Stimulated activated naive CD8-positive, alpha-beta T cell treated with anti-CD3 and anti-CD28 coated beads, Interleukin-15, amount 100 ng/mL, for 72 hours (primary cell): ENCODE measurements at regions not wholly inside any gene's neighbourhood (a gene's known extent, or its start where the extent isn't known, plus 50 kb on each side); places are given as distances from the start of the nearest gene placed in this dataset.

ENCODE experiments used
- ATAC-seq: fragments of 150-1000 bp; cut with Tn5 transposase; 2 replicates; pipeline ENCODE4 v1.10.0; 2021; ENCODE audit warnings: mild to moderate bottlenecking, moderate library complexity
- DNase-seq, 2 donors: peaks; one replicate each; pipeline ENCODE4 v3.0.0; 2021 to 2022
- H3K27ac Mint-ChIP-seq, 2 donors: one replicate each; pipeline ENCODE4 v1.8.0; 2022; ENCODE audit warnings: mild to moderate bottlenecking in 2 of 2, mixed read lengths in 2 of 2, moderate library complexity in 2 of 2
- H3K27me3 Mint-ChIP-seq: one replicate; pipeline ENCODE4 v1.8.0; 2022; ENCODE audit warnings: mixed read lengths
- H3K4me1 Mint-ChIP-seq: one replicate; pipeline ENCODE4 v1.8.0; 2022; ENCODE audit warnings: mild to moderate bottlenecking, mixed read lengths
- H3K4me3 Mint-ChIP-seq, 2 donors: one replicate each; pipeline ENCODE4 v1.8.0; 2022; ENCODE audit warnings: mild to moderate bottlenecking in 2 of 2, mixed read lengths in 2 of 2, moderate library complexity in 1 of 2
- H3K9me3 Mint-ChIP-seq, 2 donors: one replicate each; pipeline ENCODE4 v1.8.0; 2022; ENCODE audit warnings: mixed read lengths in 2 of 2

DNA sequence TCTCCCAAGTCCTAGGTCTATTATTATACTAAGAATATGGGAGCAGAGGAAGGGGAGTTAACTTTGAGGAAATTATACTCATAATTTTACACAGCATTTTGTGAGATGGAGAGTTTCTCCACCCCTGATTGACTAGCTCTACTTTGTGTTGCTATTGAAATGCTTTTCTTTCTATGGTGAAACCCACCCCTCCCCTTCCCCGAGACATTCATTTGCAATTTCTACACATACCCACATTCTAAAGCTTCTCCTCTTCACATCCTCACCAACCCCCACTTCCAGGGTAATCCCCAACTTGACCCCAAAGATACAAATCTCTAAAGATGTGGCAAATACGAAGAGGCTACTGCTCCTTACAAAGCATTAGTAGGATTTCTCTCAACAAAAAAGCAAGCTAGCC lies 992.2 kb downstream of the BCL11A start:
- Mint-ChIP-seq H3K4me3 (no peak overlapping the region), H3K27ac (no peak overlapping the region), H3K4me1 (no peaks in the 10 kb centered on the region), H3K9me3 (no peaks in the 10 kb centered on the region), H3K27me3 (no peaks in the 10 kb centered on the region)
- ATAC-seq (no peak), DNase-seq (no peak)

GRCh38 chr2:59560769-59561168 lies 992.7 kb downstream of the BCL11A start:
- no peaks in the 10 kb centered on the region for H3K9me3 Mint-ChIP-seq
- no peak overlapping the region for H3K4me3 Mint-ChIP-seq
- no peaks in the 10 kb centered on the region for H3K27me3 Mint-ChIP-seq
- ATAC-seq (no peak), DNase-seq (no peak)
- no peaks in the 10 kb centered on the region for H3K4me1 Mint-ChIP-seq
- H3K27ac Mint-ChIP-seq = no peak overlapping the region

GRCh38 chr2:59540864-59541263 lies 1012.6 kb downstream of the BCL11A start:
- Mint-ChIP-seq H3K4me3 (no peak overlapping the region), H3K27ac (no peak overlapping the region), H3K27me3 (no peaks in the 10 kb centered on the region), H3K9me3 (no peaks in the 10 kb centered on the region), H3K4me1 (no peaks in the 10 kb centered on the region)
- ATAC-seq = no peak
- DNase-seq = no peak

DNA sequence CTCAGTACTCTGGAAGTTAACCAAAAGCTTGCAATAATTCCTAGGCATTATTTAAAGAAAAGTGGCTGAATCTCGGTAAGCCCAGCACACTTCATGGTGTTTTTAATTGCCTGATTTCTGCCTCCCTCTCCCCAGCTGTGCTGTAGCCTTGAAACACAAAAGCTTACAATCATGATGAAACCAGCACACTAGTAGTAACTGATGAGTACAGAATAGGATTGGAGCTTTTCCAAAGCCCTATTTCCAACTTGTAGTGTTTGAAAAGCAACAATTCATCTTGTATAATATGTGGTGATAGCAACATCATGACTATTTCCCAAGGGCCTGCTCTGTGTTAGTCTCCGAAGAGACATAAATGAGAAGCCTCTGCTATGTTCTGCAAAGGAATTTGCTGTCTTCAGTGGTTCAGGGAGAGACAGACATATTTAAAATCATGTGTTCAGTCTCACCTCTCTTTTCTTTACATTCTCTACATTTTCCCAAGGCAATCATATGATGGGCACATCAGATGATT lies 1015.0 kb downstream of the BCL11A start:
- H3K9me3 Mint-ChIP-seq = no peaks in the 10 kb centered on the region
- no peak overlapping the region for H3K27ac Mint-ChIP-seq
- DNase-seq (no peak), ATAC-seq (no peak)
- no peaks in the 10 kb centered on the region for H3K4me1 Mint-ChIP-seq
- no peaks in the 10 kb centered on the region for H3K27me3 Mint-ChIP-seq
- H3K4me3 Mint-ChIP-seq = no peak overlapping the region

DNA sequence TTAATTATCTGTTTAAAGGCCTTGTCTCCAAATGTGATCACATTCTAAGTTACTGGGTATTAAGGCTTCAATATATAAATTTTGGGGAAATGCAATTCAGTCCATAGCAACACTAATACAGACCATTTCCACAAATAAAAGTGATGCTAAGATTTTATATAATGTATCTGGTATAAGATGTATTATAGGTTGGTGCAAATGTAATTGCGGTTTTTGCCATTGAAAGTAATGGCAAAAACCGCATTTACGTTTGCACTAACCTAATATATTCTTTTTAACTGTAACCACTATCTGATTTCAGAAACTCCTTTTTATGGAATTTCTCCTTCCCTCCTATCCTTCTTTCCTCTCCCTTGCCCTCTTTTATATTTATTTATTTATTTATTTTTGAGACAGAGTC lies 1020.6 kb downstream of the BCL11A start:
- Mint-ChIP-seq H3K27ac (no peak overlapping the region), H3K4me1 (no peaks in the 10 kb centered on the region), H3K9me3 (peaks cover under 1 to 10% of the 10 kb centered on the region in 2 donors), H3K4me3 (no peak overlapping the region), H3K27me3 (no peaks in the 10 kb centered on the region)
- ATAC-seq = no peak
- DNase-seq = no peak

- Mint-ChIP-seq H3K27ac (no peak overlapping the region), H3K4me1 (no peaks in the 10 kb centered on the region), H3K4me3 (no peak overlapping the region), H3K27me3 (no peaks in the 10 kb centered on the region), H3K9me3 (peaks cover 12 to 23% of the 10 kb centered on the region in 2 donors)
- ATAC-seq (no peak), DNase-seq (no peak)
Measured at GRCh38 chr2:59530258-59530657, 1023.2 kb downstream of the BCL11A start.

GRCh38 chr2:59529726-59530125 lies 1023.7 kb downstream of the BCL11A start:
- Mint-ChIP-seq H3K27me3 (no peaks in the 10 kb centered on the region), H3K9me3 (peaks cover 12 to 23% of the 10 kb centered on the region in 2 donors), H3K4me3 (no peak overlapping the region), H3K27ac (no peak overlapping the region), H3K4me1 (no peaks in the 10 kb centered on the region)
- no peak for DNase-seq
- no peak for ATAC-seq

- no peak overlapping the region for H3K27ac Mint-ChIP-seq
- H3K9me3 Mint-ChIP-seq = peaks cover 12 to 23% of the 10 kb centered on the region in 2 donors
- ATAC-seq (no peak), DNase-seq (no peak)
- H3K4me3 Mint-ChIP-seq = no peak overlapping the region
- no peaks in the 10 kb centered on the region for H3K27me3 Mint-ChIP-seq
- H3K4me1 Mint-ChIP-seq = no peaks in the 10 kb centered on the region
Measured at GRCh38 chr2:59528525-59528924, 1024.9 kb downstream of the BCL11A start.

GRCh38 chr2:59502981-59503380 lies 1050.5 kb downstream of the BCL11A start:
- Mint-ChIP-seq H3K27me3 (no peaks in the 10 kb centered on the region), H3K27ac (no peak overlapping the region), H3K4me3 (no peak overlapping the region), H3K4me1 (no peaks in the 10 kb centered on the region), H3K9me3 (peaks cover 0 to 3% of the 10 kb centered on the region in 2 donors)
- ATAC-seq = no peak
- DNase-seq = no peak

DNA sequence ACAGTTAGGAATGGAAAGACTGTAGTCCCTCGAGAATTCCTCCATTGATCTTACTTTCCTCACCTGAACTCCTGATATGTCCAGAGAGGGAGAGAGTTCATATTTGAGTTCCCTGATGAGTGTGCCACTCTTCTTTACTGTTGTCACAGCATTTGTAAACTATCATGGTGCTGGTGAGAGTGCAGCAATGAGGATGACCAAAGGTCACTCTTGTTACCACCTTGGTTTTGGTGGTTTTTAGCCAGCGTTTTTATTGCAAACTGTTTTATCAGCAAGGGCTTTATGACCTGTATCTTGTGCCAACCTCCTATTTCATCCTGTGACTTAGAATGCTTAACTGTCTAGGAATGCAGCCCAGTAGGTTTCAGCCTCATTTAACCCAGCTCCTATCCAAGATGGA lies 1062.5 kb downstream of the BCL11A start:
- DNase-seq (no peak), ATAC-seq (no peak)
- Mint-ChIP-seq H3K27me3 (no peaks in the 10 kb centered on the region), H3K4me1 (no peaks in the 10 kb centered on the region), H3K27ac (no peak overlapping the region), H3K9me3 (peaks cover 7 to 16% of the 10 kb centered on the region in 2 donors), H3K4me3 (no peak overlapping the region)

GRCh38 chr2:59490192-59490591 lies 1063.3 kb downstream of the BCL11A start:
- H3K27me3 Mint-ChIP-seq = no peaks in the 10 kb centered on the region
- H3K27ac Mint-ChIP-seq = no peak overlapping the region
- ATAC-seq (no peak), DNase-seq (no peak)
- H3K9me3 Mint-ChIP-seq = peaks cover 0 to 8% of the 10 kb centered on the region in 2 donors
- H3K4me3 Mint-ChIP-seq = no peak overlapping the region
- no peaks in the 10 kb centered on the region for H3K4me1 Mint-ChIP-seq

GRCh38 chr2:59484673-59485072 lies 1068.8 kb downstream of the BCL11A start:
- ATAC-seq (no peak), DNase-seq (no peak)
- H3K4me3 Mint-ChIP-seq = no peak overlapping the region
- H3K9me3 Mint-ChIP-seq = no peaks in the 10 kb centered on the region
- no peaks in the 10 kb centered on the region for H3K27me3 Mint-ChIP-seq
- H3K4me1 Mint-ChIP-seq = no peaks in the 10 kb centered on the region
- no peak overlapping the region for H3K27ac Mint-ChIP-seq

GRCh38 chr2:59463426-59463825 lies 1090.0 kb downstream of the BCL11A start:
- Mint-ChIP-seq H3K27ac (no peak overlapping the region), H3K27me3 (no peaks in the 10 kb centered on the region), H3K4me1 (no peaks in the 10 kb centered on the region), H3K9me3 (no peaks in the 10 kb centered on the region), H3K4me3 (no peak overlapping the region)
- DNase-seq (no peak), ATAC-seq (no peak)

DNA sequence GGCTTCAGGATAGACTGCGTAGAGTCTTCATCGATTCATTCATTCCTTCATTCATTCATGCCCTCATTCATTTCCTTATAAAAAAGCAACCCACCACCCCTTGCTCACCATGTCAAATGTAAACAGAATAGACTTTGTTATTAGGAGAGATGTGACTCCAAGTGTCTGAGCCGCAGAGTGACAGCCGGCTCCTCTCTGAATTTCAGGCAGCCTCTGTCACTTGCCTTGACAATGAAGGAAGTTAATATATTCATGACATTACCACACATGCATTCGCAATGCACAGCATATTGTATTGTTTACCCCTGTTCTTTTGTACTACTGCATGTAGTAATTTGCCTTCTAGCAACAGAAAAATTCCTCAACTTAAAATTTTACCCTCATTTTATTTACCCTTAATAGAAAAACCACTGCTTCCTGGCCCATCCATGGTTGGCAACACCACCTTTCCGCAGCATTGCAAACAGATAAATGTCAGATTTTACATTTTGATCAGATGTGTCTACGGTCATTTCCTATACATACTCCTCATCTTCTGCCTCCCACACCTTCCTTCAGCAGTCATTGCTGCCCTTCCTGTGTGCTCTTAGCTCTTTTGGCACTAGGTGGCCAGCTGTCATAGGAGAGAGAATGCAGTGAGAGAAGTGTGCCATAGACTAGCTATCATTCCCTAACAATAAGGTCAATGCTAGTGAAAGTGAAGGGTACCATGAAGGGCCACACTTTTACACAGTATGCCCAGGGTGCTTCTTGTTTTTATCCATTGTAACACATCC lies 1090.8 kb downstream of the BCL11A start:
- Mint-ChIP-seq H3K4me1 (no peaks in the 10 kb centered on the region), H3K4me3 (no peak overlapping the region), H3K27ac (no peak overlapping the region), H3K27me3 (no peaks in the 10 kb centered on the region), H3K9me3 (no peaks in the 10 kb centered on the region)
- no peak for DNase-seq
- no peak for ATAC-seq

- no peaks in the 10 kb centered on the region for H3K9me3 Mint-ChIP-seq
- no peaks in the 10 kb centered on the region for H3K4me1 Mint-ChIP-seq
- H3K4me3 Mint-ChIP-seq = no peak overlapping the region
- no peaks in the 10 kb centered on the region for H3K27me3 Mint-ChIP-seq
- ATAC-seq (no peak), DNase-seq (no peak)
- peak overlapping the region in 1 of 2 donors; percentile 26 for H3K27ac Mint-ChIP-seq
Measured at GRCh38 chr2:59461127-59461526, 1092.3 kb downstream of the BCL11A start.

DNA sequence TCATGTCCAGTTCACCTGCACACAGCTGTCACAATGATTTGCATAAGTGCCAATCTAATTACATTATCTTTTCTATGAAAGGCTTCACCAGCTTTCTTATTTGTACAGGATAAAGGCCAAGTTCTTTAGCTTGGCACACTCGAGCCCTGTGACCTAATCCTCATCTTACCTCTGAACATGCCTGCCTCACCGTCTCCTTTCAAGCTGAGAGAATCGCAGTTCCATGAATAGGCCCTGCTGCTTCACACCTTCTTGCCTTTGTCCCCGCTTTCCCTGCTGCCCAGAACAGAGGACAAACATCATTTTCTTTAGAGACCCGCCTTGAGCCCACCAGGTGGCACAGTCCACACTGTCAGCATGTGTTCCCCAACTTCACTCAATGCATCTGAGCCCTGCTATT lies 1094.7 kb downstream of the BCL11A start:
- Mint-ChIP-seq H3K4me1 (no peaks in the 10 kb centered on the region), H3K27ac (no peak overlapping the region), H3K9me3 (no peaks in the 10 kb centered on the region), H3K27me3 (no peaks in the 10 kb centered on the region), H3K4me3 (no peak overlapping the region)
- DNase-seq (no peak), ATAC-seq (no peak)

DNA sequence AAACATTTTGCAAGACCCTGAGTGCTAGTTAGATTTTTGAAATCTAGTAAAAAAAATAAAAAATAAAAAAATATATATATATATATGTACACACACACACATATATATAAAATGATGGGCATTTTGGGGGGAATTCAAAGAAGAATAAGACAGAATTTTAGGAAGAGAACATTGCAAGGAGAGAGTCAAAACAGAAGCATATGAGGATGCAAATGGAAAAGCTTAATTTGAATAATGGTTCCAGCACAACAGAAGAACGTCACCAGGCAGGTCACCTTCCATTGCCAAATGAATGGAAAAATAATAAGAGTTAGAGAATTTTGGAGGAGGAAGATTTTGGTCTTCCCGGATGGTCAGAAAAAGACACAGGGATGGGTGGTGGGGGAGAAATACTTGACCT lies 1097.2 kb downstream of the BCL11A start:
- no peak for DNase-seq
- no peak for ATAC-seq
- H3K4me3 Mint-ChIP-seq = no peak overlapping the region
- H3K27ac Mint-ChIP-seq = no peak overlapping the region
- H3K4me1 Mint-ChIP-seq = no peaks in the 10 kb centered on the region
- no peaks in the 10 kb centered on the region for H3K27me3 Mint-ChIP-seq
- H3K9me3 Mint-ChIP-seq = no peaks in the 10 kb centered on the region
